GDM1 (cell line): ENCODE measurements at regions not wholly inside any gene's neighbourhood (a gene's known extent, or its start where the extent isn't known, plus 50 kb on each side); places are given as distances from the start of the nearest gene placed in this dataset.

ENCODE experiments used
- DNase-seq: peaks from one replicate; lab custom pipeline; 2025; lab: John Stamatoyannopoulos, UW

DNA sequence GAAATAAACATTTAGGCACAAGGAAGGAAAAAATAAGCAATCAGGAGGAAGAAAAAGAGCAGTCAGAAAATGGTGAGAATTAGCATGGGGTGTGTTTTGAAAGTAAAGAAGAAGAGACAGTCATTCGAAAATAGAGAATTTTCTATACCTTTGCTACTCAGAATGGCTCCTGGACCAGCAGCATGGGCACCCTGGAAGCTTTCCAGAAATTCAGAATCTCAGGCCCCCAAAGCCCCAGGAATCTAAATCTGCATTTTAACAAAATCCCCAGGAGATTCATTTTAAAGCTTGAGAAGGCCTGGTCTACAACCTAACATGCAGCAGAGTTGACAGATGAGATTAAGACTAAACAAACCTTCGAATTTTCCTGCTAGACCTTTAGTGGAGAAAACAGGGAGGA is 131.2 kb upstream of the HDAC9 start:
- DNase-seq: no peak

GRCh38 chr7:18366394-18366793 is 129.2 kb upstream of the HDAC9 start:
- no peak for DNase-seq

- no peak for DNase-seq
Measured at GRCh38 chr7:18369011-18369410, 126.5 kb upstream of the HDAC9 start.

GRCh38 chr7:18370633-18371032 is 124.9 kb upstream of the HDAC9 start:
- DNase-seq: no peak

DNA sequence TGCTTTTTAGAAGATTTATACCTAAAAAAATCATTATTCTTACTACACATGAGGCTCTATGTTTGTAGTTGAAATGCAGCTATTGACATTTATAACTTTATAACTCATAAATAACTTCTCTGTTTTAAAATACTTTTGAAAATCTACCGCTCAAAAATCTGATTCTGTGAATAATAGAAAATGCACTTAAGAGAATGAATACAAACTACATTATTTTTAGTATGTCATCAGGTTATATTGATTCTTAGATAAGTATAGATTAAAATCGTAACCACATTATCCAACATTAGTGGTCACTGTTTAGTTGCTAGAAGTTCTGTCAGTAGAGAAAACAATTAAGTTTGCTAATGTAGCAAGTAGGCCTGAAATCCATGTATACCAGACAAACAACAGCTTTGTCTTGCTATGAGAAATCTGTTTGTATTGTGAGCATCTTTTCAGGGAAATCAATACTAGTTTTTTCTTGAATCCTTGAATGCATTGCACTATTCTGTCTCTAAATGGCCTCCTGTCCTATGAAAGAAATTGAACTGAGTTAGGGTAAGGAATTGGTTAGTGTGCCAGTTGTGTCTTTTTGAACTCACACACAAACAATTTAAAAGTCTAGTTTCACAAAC is 116.5 kb upstream of the HDAC9 start:
- no peak for DNase-seq

- no peak for DNase-seq
Measured at GRCh38 chr7:18384491-18385143, 110.9 kb upstream of the HDAC9 start.

GRCh38 chr7:18386607-18387006 is 108.9 kb upstream of the HDAC9 start:
- no peak for DNase-seq

DNA sequence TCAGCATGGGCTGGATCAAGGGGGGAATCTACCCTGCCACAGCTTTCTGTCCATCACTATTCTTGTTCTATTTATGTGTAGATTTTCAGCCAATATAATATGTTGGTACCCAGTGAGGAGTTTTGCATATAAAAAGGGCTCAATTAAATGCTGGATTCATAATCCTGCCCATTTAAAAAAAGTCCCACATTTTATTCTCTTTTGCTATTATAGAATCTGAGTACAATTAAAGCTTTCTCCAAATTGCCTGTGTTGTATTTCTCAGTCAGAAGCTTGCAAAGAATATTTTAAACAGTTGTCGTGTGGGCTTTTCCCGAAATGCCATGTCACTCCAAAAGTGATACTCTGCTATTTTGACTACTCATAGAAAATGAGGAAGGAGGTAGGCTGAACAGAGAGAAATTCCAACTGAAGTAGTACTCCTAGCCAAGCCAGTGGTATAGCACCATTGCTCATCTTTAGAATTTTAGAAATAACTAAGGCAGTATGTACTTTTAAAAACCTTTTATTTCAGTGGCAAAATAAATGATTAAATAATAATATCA is 108.3 kb upstream of the HDAC9 start:
- no peak for DNase-seq

DNA sequence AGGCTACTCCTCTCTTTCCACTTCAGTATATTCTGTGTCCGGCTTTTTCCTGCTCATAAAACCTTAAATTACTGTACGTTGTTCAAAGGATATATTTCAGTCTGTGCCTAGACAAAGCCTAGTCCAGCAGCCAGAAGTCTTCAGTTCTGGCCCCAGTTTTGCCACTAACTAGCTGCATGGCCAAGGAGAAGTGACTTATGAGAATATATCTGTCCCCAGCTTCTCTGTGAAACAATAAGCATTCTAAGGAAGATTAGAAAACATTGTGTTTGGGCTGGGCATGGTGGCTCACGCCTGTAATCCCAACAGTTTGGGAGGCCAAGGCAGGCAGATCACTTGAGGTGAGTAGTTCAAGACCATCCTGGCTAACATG is 105.0 kb upstream of the HDAC9 start:
- no peak for DNase-seq

GRCh38 chr7:18393465-18394118 is 102.0 kb upstream of the HDAC9 start:
- no peak for DNase-seq

DNA sequence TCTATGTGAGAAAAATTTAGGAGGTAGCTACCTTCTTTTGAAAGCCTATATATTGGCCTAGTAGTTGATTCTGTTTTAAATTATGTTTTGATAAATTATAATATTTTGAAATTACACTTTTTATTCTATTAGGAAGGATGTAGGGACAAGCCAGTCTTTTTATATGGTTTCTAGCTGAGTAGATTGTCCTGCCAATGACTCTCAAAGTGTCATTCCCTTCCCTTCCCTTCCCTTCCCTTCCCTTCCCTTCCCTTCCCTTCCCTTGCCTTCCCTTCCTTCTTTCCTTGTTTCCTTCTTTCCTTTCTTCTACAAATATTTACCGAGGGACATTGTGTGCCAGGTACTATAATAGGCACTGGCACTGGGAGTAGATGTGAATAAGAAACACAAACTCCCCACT is 99.7 kb upstream of the HDAC9 start:
- DNase-seq: no peak

DNA sequence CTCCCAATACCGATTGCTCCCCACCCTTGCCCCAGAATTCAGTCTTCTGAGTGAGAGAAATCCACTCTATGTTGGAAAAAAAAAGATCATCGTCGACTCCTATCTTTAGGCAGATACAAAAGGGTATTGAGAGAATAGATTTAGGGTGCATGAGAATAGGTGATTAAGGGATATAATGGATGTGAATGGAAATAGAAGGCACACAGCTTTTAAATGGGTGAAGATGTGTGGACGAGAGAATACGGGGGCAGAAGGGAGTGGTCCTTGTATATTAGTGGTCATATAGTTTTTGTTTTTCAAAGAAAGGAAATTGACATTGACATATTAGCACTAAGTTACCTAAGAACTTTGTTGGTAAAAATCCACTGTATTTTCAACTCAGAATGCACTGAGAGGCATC is 98.6 kb upstream of the HDAC9 start:
- no peak for DNase-seq

- no peak for DNase-seq
Measured at GRCh38 chr7:18399436-18400235, 95.9 kb upstream of the HDAC9 start.

- DNase-seq: no peak
Measured at GRCh38 chr7:18400275-18400674, 95.3 kb upstream of the HDAC9 start.

GRCh38 chr7:18400726-18401125 is 94.8 kb upstream of the HDAC9 start:
- DNase-seq: no peak

- DNase-seq: no peak
Measured at GRCh38 chr7:18401757-18402156, 93.8 kb upstream of the HDAC9 start.

GRCh38 chr7:18402488-18403183 is 92.9 kb upstream of the HDAC9 start:
- DNase-seq: no peak

DNA sequence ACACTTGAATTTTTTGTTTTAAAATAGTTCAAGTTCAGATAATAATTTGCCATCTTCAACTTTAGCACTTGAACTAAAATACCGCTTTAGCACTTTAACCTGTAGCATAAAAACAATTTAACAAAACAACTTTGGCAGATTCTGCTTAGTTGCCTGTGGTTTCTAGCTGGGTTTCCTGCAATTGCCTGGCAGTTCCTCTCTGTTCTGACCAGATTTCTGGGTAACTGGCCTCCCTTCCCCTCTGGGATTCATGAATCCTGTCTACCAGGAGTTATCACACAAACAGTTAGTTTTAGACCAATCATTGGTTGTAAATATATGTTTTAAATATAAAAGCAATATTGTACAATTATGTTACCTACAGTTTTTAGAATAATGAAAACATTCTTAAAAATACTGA is 89.8 kb upstream of the HDAC9 start:
- peak; percentile 40 for DNase-seq

GRCh38 chr7:18407385-18407784 is 88.2 kb upstream of the HDAC9 start:
- DNase-seq: no peak

- DNase-seq: no peak
Measured at GRCh38 chr7:18408461-18408860, 87.1 kb upstream of the HDAC9 start.

GRCh38 chr7:18408868-18409267 is 86.7 kb upstream of the HDAC9 start:
- no peak for DNase-seq

DNA sequence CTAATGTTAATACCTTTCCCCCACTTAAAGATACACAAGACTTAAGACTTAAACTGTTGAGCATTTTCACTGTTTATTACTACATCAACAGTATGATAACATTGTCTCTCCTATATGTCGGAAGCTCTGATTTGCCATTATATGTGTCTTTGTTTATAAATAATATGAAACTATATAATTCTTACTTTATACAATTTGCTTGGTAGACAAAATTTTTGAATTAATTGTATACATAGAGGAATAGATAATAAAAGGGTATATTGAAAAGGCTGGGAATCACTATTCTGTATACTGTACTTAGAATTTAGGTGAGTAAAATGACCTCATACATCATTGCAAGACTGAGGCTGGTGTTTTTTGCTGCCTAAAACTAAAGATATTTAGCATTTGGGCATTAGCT is 82.1 kb upstream of the HDAC9 start:
- DNase-seq: no peak
